ENCODE measurements at regions not wholly inside any gene's neighbourhood (a gene's known extent, or its start where the extent isn't known, plus 50 kb on each side); places are given as distances from the start of the nearest gene placed in this dataset.

DNA sequence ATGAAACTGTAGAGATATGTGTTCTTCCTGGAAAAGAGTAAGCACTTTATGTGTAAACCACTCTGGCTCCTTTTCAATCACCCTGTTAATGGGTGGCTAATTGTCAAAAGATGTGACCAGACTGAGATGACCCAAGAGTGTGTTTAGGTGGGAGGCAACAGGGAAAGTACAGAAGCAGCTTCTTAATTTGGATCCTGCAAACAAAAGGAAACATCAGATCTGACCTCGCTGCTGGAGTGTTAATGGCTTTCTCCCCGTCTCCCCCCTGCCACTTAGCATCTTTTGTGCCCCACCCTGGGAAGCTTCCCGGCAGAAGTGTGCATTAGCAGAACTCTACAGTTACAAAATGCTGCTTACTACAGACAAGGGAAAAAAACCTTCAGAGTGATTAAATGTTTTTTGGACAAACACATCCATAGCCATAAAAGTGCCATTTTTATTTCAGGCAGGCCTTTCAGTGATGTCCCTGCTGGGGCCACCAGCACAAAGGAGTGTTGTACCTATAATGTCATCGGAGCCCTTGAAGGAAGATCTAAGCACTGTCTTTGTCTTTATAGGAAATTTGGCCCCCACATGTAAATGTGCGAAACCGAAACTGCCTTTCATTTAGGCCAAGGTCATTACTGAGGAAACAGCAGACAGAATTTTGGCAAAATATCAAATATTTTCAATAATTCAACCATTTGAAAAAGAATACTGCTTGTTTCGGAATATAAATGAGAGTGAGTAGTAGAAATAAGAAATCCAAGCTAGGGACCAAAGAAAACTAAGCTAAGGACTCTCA is 311.0 kb downstream of the WDR72 start:
- peaks cover 9% of the 10 kb centered on the region for H3K4me1 ChIP-seq (ENCODE audit: insufficient read depth)
- 51% methylated on average over 7 of the region's 7 CpGs for WGBS (ENCODE audit: low lambda C conversion rate, missing lambda C conversion rate)
- no peaks in the 10 kb centered on the region for H3K9me2 ChIP-seq (replicated peaks; ENCODE audit: insufficient read depth)
- no peak for DNase-seq (ENCODE audit: low spot score)
- TF ChIP-seq EZH2 (IDR thresholded peaks at IDR 0.05; ENCODE audit: borderline replicate concordance), result no peak
- no peak overlapping the region for H3K27ac ChIP-seq
- no peaks in the 10 kb centered on the region for H3K27me3 ChIP-seq
- no peaks in the 10 kb centered on the region for H3K9me3 ChIP-seq (ENCODE audit: low read depth)
- no peak overlapping the region for H2AFZ ChIP-seq
- no peaks in the 10 kb centered on the region for H3K36me3 ChIP-seq (replicated peaks; ENCODE audit: insufficient read depth, low read depth)
- H3K79me2 ChIP-seq, result no peaks in the 10 kb centered on the region
- no peaks in the 10 kb centered on the region for H4K20me1 ChIP-seq (ENCODE audit: insufficient read depth, poor library complexity, severe bottlenecking)
- H3K4me2 ChIP-seq, result no peak overlapping the region
- H3K4me3 ChIP-seq, result no peak overlapping the region

DNA sequence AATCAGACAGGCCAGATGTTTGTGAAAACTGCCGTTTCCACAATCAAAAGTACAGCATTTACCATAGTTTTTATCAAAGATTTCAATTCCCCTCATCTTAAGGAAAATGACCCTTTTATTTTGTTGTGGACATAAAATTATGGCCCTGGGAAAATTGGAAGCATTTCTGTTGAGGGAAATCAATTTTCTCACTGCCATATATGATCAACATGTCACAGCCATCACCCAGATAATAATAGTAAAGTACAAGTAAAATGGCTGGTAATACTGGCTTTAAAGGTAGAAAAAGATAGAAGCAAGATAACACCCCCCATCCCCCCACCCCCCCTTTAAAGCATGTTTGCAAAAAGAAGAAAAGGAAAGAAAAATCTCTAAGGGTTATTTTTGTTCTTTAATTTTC is 311.7 kb downstream of the WDR72 start:
- Histone ChIP-seq H3K27me3 (no peaks in the 10 kb centered on the region), H2AFZ (no peak overlapping the region), H3K4me1 (ENCODE audit: insufficient read depth) (peaks cover 5% of the 10 kb centered on the region), H3K4me3 (no peak overlapping the region), H3K9me3 (ENCODE audit: low read depth) (no peaks in the 10 kb centered on the region), H3K27ac (no peak overlapping the region), H3K9me2 (replicated peaks; ENCODE audit: insufficient read depth) (no peaks in the 10 kb centered on the region), H3K4me2 (no peak overlapping the region), H3K36me3 (replicated peaks; ENCODE audit: insufficient read depth, low read depth) (no peaks in the 10 kb centered on the region), H3K79me2 (no peaks in the 10 kb centered on the region), H4K20me1 (ENCODE audit: insufficient read depth, poor library complexity, severe bottlenecking) (no peaks in the 10 kb centered on the region)
- 87% methylated on average over 1 of the region's 1 CpG for WGBS (ENCODE audit: low lambda C conversion rate, missing lambda C conversion rate)
- no peak for DNase-seq (ENCODE audit: low spot score)
- no peak for TF ChIP-seq CTCF (IDR thresholded peaks at IDR 0.05; ENCODE audit: poor library complexity)
- no peak for TF ChIP-seq EZH2phosphoT487 (IDR thresholded peaks at IDR 0.05; ENCODE audit: low read depth, severe bottlenecking, unreplicated experiment)
- no peak for TF ChIP-seq EZH2 (IDR thresholded peaks at IDR 0.05; ENCODE audit: borderline replicate concordance)

DNA sequence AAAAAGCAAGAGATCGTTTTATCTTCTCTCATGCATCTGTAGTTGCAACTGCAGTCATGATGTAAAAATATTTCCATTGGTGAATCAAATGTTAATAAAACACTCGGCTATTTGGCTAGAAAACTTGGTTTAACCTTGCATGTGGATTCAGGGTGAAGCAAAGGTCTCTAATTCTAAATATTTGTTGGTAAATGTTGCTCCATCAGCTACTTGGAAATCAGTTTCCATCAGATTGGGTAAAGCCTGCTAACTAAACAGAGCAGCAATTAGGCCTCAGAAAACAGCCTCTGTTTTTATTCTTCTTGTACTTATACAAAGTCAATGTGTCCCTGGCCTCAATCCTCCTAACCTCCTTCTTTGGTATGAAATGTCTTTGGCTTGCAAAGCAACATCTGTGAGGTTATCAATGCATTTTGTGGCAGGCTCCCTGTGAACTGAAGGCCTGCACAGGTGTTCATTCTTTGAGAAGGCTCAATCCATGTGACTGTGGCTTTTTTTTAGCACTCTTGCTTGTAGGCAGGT is 312.3 kb downstream of the WDR72 start:
- no peak for TF ChIP-seq CTCF (IDR thresholded peaks at IDR 0.05; ENCODE audit: poor library complexity)
- no peak for TF ChIP-seq EZH2 (IDR thresholded peaks at IDR 0.05; ENCODE audit: borderline replicate concordance)
- TF ChIP-seq EZH2phosphoT487 (IDR thresholded peaks at IDR 0.05; ENCODE audit: low read depth, severe bottlenecking, unreplicated experiment), result no peak
- H2AFZ ChIP-seq, result no peak overlapping the region
- WGBS (ENCODE audit: low lambda C conversion rate, missing lambda C conversion rate), result 81% methylated on average over 2 of the region's 2 CpGs

GRCh38 chr15:53446376-53446775 is 313.1 kb downstream of the WDR72 start:
- Histone ChIP-seq H3K27ac (no peak overlapping the region), H3K27me3 (no peaks in the 10 kb centered on the region), H3K4me1 (ENCODE audit: insufficient read depth) (no peaks in the 10 kb centered on the region), H3K9me2 (replicated peaks; ENCODE audit: insufficient read depth) (no peaks in the 10 kb centered on the region), H3K79me2 (no peaks in the 10 kb centered on the region), H3K4me3 (no peak overlapping the region), H3K36me3 (replicated peaks; ENCODE audit: insufficient read depth, low read depth) (no peaks in the 10 kb centered on the region), H3K9me3 (ENCODE audit: low read depth) (no peaks in the 10 kb centered on the region), H4K20me1 (ENCODE audit: insufficient read depth, poor library complexity, severe bottlenecking) (no peaks in the 10 kb centered on the region), H2AFZ (no peak overlapping the region), H3K4me2 (no peak overlapping the region)
- DNase-seq (ENCODE audit: low spot score), result no peak
- no peak for TF ChIP-seq CTCF (IDR thresholded peaks at IDR 0.05; ENCODE audit: poor library complexity)
- TF ChIP-seq EZH2phosphoT487 (IDR thresholded peaks at IDR 0.05; ENCODE audit: low read depth, severe bottlenecking, unreplicated experiment), result no peak
- TF ChIP-seq EZH2 (IDR thresholded peaks at IDR 0.05; ENCODE audit: borderline replicate concordance), result no peak
- WGBS (ENCODE audit: low lambda C conversion rate, missing lambda C conversion rate), result 28% methylated on average over 1 of the region's 1 CpG

More for the DNA sequence above, 312.3 kb downstream of the WDR72 start:
- H3K27me3 ChIP-seq, result no peaks in the 10 kb centered on the region
- no peak overlapping the region for H3K4me2 ChIP-seq
- DNase-seq (ENCODE audit: low spot score), result no peak
- no peak overlapping the region for H3K27ac ChIP-seq
- H3K4me3 ChIP-seq, result no peak overlapping the region
- no peaks in the 10 kb centered on the region for H3K79me2 ChIP-seq
- no peaks in the 10 kb centered on the region for H3K36me3 ChIP-seq (replicated peaks; ENCODE audit: insufficient read depth, low read depth)
- no peaks in the 10 kb centered on the region for H3K4me1 ChIP-seq (ENCODE audit: insufficient read depth)
- H3K9me2 ChIP-seq (replicated peaks; ENCODE audit: insufficient read depth), result no peaks in the 10 kb centered on the region
- H4K20me1 ChIP-seq (ENCODE audit: insufficient read depth, poor library complexity, severe bottlenecking), result no peaks in the 10 kb centered on the region
- no peaks in the 10 kb centered on the region for H3K9me3 ChIP-seq (ENCODE audit: low read depth)
